Gastrocnemius medialis (tissue), 4 donors: ENCODE measurements at regions not wholly inside any gene's neighbourhood (a gene's known extent, or its start where the extent isn't known, plus 50 kb on each side); places are given as distances from the start of the nearest gene placed in this dataset.

Experiments
- ATAC-seq, 2 donors: fragments of 150-250 bp; one replicate each; pipeline ENCODE4 v1.9.1; 2016
- DNase-seq, 2 donors: peaks; one replicate each; pipeline ENCODE4 v3.0.0-alpha.2; 2019
- H3K27ac ChIP-seq, 4 donors: fragments of 200-600 bp; sonication (generic); 1 replicate in 1 of 4; 2 replicates in 3 of 4; pipeline ENCODE4 v1.5.1; 2016 to 2018; ENCODE audit warnings: mild to moderate bottlenecking in 2 of 4, moderate library complexity in 1 of 4
- H3K27me3 ChIP-seq, 3 donors: fragments of 200-600 bp; sonication (generic) in 2 of 3; 1 replicate in 1 of 3; 2 replicates in 2 of 3; pipeline versions ENCODE4 v1.5.1 to v1.6.0; 2016 to 2019; ENCODE audit warnings: mild to moderate bottlenecking in 1 of 3, moderate library complexity in 1 of 3
- H3K36me3 ChIP-seq, 2 donors: fragments of 200-600 bp; sonication (generic) in 1 of 2; one replicate each; pipeline ENCODE4 v1.5.1; 2017 to 2018
- H3K4me1 ChIP-seq, 2 donors: fragments of 200-600 bp; sonication (generic) in 1 of 2; one replicate each; pipeline ENCODE4 v1.5.1; 2016 to 2017; ENCODE audit warnings: mild to moderate bottlenecking in 2 of 2
- H3K4me3 ChIP-seq, 4 donors: fragments of 200-600 bp; sonication (generic) in 3 of 4; 1 replicate in 1 of 4; 2 replicates in 3 of 4; pipeline ENCODE4 v1.5.1; 2016 to 2019; ENCODE audit warnings: mild to moderate bottlenecking in 2 of 4
- H3K9me3 ChIP-seq, 3 donors: fragments of 200-600 bp; sonication (generic) in 2 of 3; 1 replicate in 1 of 3; 2 replicates in 2 of 3; pipeline ENCODE4 v1.5.1; 2016 to 2019
- CTCF ChIP-seq, 5 experiments: fragments of 450-650 bp in 3 of 5; fragments of 200-600 bp in 2 of 5; sonication (generic) in 2 of 5; IDR thresholded peaks in 4 of 5; conservative IDR thresholded peaks in 1 of 5; 1 replicate in 4 of 5; 2 replicates in 1 of 5; pipeline ENCODE4 v1.5.1; 2016 to 2019; ENCODE audit warnings: antibody characterized with exemption in 5 of 5, mild to moderate bottlenecking in 3 of 5, moderate library complexity in 3 of 5
- POLR2A ChIP-seq, 2 donors: fragments of 450-650 bp; IDR thresholded peaks; one replicate each; pipeline ENCODE4 v1.6.1; 2017; ENCODE audit warnings: antibody characterized with exemption in 2 of 2, mild to moderate bottlenecking in 2 of 2, moderate library complexity in 2 of 2
- in situ Hi-C, 4 donors: fragments of 200-750 bp; cut with MboI; loops; one replicate each; pipeline versions ENCODE4 v1.15.0 to v1.8.0; 2017; ENCODE audit warnings: low sequenced_read_pairs in 4 of 4
- intact Hi-C: fragments of 100-400 bp; cut with DNase I; formaldehyde crosslinking; loops from one replicate; pipeline ENCODE4 v1.15.1; 2023; ENCODE audit warnings: low total_unique reads

GRCh38 chr4:71123951-71124350, 130.5 kb downstream of the DCK start:
- TF ChIP-seq CTCF (IDR thresholded peaks at IDR 0.05 in 4 of 5, conservative IDR thresholded peaks at IDR 0.05 in 1 of 5) (no peak), POLR2A (IDR thresholded peaks at IDR 0.05) (no peak)
- DNase-seq (no peak), ATAC-seq (no peak)
- in situ Hi-C loops, result no loop called here
- Histone ChIP-seq H3K27ac (no peak overlapping the region), H3K27me3 (no peaks in the 10 kb centered on the region), H3K4me3 (no peak overlapping the region), H3K9me3 (no peaks in the 10 kb centered on the region), H3K4me1 (no peaks in the 10 kb centered on the region), H3K36me3 (no peaks in the 10 kb centered on the region)
- intact Hi-C loops, result no loop called here

DNA sequence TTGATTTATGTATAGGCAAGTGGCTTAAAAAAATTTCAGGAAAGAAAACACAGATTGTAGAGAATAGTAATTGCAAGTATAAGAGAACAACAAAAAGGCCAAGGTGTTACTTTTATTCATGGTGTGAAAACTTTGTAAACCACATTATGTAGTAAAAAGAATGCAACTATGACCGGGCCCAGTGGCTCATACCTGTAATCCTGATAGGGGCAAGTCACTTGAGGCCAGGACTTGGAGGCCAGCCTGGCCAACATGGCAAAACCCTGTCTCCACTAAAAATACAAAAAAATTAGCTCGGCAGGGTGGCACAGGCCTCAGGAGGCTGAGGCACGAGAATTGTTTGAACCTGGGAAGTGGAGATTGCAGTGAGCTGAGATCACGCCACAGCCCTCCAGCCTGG, 131.7 kb downstream of the DCK start:
- Histone ChIP-seq H3K36me3 (no peaks in the 10 kb centered on the region), H3K4me3 (no peak overlapping the region), H3K27me3 (no peaks in the 10 kb centered on the region), H3K9me3 (no peaks in the 10 kb centered on the region), H3K27ac (no peak overlapping the region), H3K4me1 (no peaks in the 10 kb centered on the region)
- ATAC-seq, result no peak
- no peak for DNase-seq
- in situ Hi-C loops (no loop called here), intact Hi-C loops (no loop called here)
- TF ChIP-seq CTCF (IDR thresholded peaks at IDR 0.05 in 4 of 5, conservative IDR thresholded peaks at IDR 0.05 in 1 of 5) (no peak), POLR2A (IDR thresholded peaks at IDR 0.05) (no peak)

DNA sequence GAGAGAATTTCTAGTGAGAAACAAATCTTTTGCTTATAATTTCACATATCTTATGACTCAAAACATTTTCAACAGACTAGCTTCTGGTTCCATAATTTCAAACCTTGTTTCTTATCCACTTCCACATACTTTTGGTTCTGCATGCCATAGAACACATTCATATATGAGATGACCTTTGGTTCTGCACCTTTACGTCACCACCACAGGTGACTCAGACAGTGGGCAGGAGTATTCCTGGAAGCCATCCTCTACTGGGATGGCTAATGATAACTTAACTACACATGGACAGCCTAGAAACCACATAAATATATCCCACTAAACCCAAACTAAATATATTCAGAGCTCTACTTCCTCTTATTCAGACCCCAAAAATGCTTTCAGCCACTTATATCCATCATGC, 133.3 kb downstream of the DCK start:
- TF ChIP-seq POLR2A (IDR thresholded peaks at IDR 0.05) (no peak), CTCF (IDR thresholded peaks at IDR 0.05 in 4 of 5, conservative IDR thresholded peaks at IDR 0.05 in 1 of 5) (no peak)
- no peaks in the 10 kb centered on the region for H3K4me1 ChIP-seq
- ATAC-seq, result no peak

DNA sequence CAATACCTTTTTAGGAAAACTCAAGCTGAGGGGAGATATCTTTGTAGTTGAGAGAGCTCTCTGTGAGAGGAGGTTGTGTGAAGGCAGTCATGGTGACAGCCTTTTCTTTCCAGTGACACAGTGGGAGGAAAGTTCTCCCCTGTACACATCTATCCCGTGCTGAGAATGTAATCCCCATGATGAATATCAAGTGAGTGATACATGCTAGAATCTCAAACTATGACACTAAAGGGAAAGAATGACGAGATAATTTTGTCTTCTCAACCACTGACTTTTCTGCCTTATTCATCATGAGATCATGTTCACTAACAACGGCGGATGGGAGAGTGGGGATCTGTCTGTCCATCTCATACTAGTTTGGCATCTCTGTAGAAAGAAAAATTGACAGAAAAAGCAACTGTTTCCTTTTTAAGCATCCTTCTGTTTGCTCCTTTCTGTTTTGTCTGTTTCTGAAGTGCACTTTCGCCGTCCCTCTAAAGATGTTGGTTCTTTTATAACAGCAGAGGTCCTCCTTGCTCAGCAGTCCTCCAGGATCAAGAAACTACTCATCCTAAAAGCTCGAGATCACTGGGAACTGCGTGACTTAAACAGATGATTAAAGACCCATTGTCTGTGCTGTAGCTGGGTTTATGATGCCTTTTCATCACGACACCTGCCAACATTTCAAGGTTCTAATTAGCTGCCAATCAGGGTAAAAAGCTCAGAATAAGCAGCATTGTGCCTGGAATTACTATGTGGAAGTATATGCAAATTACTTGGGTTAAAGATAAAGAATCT, 137.6 kb downstream of the DCK start:
- no peaks in the 10 kb centered on the region for H3K36me3 ChIP-seq
- TF ChIP-seq POLR2A (IDR thresholded peaks at IDR 0.05) (no peak), CTCF (IDR thresholded peaks at IDR 0.05 in 4 of 5, conservative IDR thresholded peaks at IDR 0.05 in 1 of 5) (no peak)
- intact Hi-C loops (no loop called here), in situ Hi-C loops (no loop called here)
- no peak overlapping the region for H3K4me3 ChIP-seq
- H3K9me3 ChIP-seq, result no peaks in the 10 kb centered on the region
- ATAC-seq, result no peak
- DNase-seq, result no peak
- H3K4me1 ChIP-seq, result no peaks in the 10 kb centered on the region
- no peaks in the 10 kb centered on the region for H3K27me3 ChIP-seq
- H3K27ac ChIP-seq, result no peak overlapping the region

More for the DNA sequence above, 133.3 kb downstream of the DCK start:
- no peaks in the 10 kb centered on the region for H3K27me3 ChIP-seq
- no peak overlapping the region for H3K27ac ChIP-seq
- no peak for DNase-seq
- H3K9me3 ChIP-seq, result no peaks in the 10 kb centered on the region
- intact Hi-C loops (no loop called here), in situ Hi-C loops (no loop called here)
- no peaks in the 10 kb centered on the region for H3K36me3 ChIP-seq
- H3K4me3 ChIP-seq, result no peak overlapping the region

GRCh38 chr4:71132486-71132885, 139.0 kb downstream of the DCK start:
- in situ Hi-C loops, result no loop called here
- no peak overlapping the region for H3K27ac ChIP-seq
- ATAC-seq, result no peak

More at GRCh38 chr4:71132486-71132885, 139.0 kb downstream of the DCK start:
- Histone ChIP-seq H3K4me1 (no peaks in the 10 kb centered on the region), H3K9me3 (no peaks in the 10 kb centered on the region), H3K36me3 (no peaks in the 10 kb centered on the region), H3K4me3 (no peak overlapping the region), H3K27me3 (no peaks in the 10 kb centered on the region)
- intact Hi-C loops, result no loop called here
- TF ChIP-seq CTCF (IDR thresholded peaks at IDR 0.05 in 4 of 5, conservative IDR thresholded peaks at IDR 0.05 in 1 of 5), result no peak
- no peak for TF ChIP-seq POLR2A (IDR thresholded peaks at IDR 0.05)
- DNase-seq, result no peak
